GM23338 (cell line): ENCODE measurements at regions not wholly inside any gene's neighbourhood (a gene's known extent, or its start where the extent isn't known, plus 50 kb on each side); places are given as distances from the start of the nearest gene placed in this dataset.

Source experiments
- EZH2 ChIP-seq: fragments of 200-600 bp; sonication (generic); IDR thresholded peaks from one replicate; pipeline ENCODE4 v1.8.0; 2017; ENCODE audit warnings: antibody characterized with exemption, mild to moderate bottlenecking, low read depth; ENCODE audit not compliant: unreplicated experiment
- POLR2AphosphoS5 ChIP-seq: IDR thresholded peaks from 2 replicates; pipeline ENCODE4 v1.6.1; 2016; ENCODE audit warnings: antibody characterized with exemption, low read depth
- TF ChIP-seq, protein P1 (sequence below), 2 experiments: fragments of 200-600 bp in 1 of 2; sonication (generic) in 1 of 2; conservative IDR thresholded peaks; 2 replicates each; pipeline versions ENCODE4 v1.5.1 to v1.6.1; 2016 to 2017; ENCODE audit warnings: antibody characterized with exemption in 2 of 2, low read depth in 2 of 2, mild to moderate bottlenecking in 2 of 2, moderate library complexity in 1 of 2

DNA sequence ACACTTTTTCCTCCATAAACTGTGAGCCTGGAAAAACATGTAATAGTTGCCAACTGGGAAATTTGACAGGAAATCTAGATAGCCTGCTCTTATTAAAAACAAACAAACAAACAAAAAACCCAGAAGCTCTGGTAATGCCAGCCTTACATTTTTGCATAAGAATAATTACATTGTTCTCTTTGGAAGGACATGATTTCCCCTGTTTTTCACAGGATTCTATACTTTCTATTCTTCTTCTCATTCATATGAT lies 137.9 kb downstream of the AEBP2 start:
- TF ChIP-seq EZH2 = no peak
- TF ChIP-seq, protein P1, sequence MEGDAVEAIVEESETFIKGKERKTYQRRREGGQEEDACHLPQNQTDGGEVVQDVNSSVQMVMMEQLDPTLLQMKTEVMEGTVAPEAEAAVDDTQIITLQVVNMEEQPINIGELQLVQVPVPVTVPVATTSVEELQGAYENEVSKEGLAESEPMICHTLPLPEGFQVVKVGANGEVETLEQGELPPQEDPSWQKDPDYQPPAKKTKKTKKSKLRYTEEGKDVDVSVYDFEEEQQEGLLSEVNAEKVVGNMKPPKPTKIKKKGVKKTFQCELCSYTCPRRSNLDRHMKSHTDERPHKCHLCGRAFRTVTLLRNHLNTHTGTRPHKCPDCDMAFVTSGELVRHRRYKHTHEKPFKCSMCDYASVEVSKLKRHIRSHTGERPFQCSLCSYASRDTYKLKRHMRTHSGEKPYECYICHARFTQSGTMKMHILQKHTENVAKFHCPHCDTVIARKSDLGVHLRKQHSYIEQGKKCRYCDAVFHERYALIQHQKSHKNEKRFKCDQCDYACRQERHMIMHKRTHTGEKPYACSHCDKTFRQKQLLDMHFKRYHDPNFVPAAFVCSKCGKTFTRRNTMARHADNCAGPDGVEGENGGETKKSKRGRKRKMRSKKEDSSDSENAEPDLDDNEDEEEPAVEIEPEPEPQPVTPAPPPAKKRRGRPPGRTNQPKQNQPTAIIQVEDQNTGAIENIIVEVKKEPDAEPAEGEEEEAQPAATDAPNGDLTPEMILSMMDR (conservative IDR thresholded peaks at IDR 0.05; ENCODE audit: low read depth in 2 of 2) = no peak
- TF ChIP-seq POLR2AphosphoS5 = no peak
